Endodermal cell (in vitro differentiated cells): ENCODE measurements at regions not wholly inside any gene's neighbourhood (a gene's known extent, or its start where the extent isn't known, plus 50 kb on each side); places are given as distances from the start of the nearest gene placed in this dataset.
A peak's percentile ranks its signal among the peaks of the same experiment; 100 is the strongest.

Source experiments
- DNase-seq: peaks from one replicate; pipeline ENCODE4 v3.0.0-alpha.2; 2017
- H3K27ac ChIP-seq: 2 replicates; pipeline ENCODE4 v1.5.1; 2013; ENCODE audit warnings: mild to moderate bottlenecking, low read depth, low read length, moderate library complexity
- H3K27me3 ChIP-seq: 2 replicates; pipeline ENCODE4 v1.6.1; 2013; ENCODE audit warnings: mild to moderate bottlenecking, low read length, moderate library complexity; ENCODE audit not compliant: insufficient read depth, control insufficient read depth, poor library complexity, severe bottlenecking
- H3K36me3 ChIP-seq: 2 replicates; pipeline ENCODE4 v1.7.0; 2013; ENCODE audit warnings: mild to moderate bottlenecking, low read length, moderate library complexity; ENCODE audit not compliant: control insufficient read depth, insufficient read depth
- H3K4me1 ChIP-seq: one replicate; pipeline ENCODE4 v1.7.0; 2013; ENCODE audit warnings: low read length; ENCODE audit not compliant: control insufficient read depth, insufficient read depth
- H3K4me3 ChIP-seq: 2 replicates; pipeline ENCODE4 v1.5.1; 2013; ENCODE audit warnings: mild to moderate bottlenecking, low read length, moderate library complexity
- H3K9ac ChIP-seq: 2 replicates; pipeline ENCODE4 v1.6.1; 2013; ENCODE audit warnings: mild to moderate bottlenecking, low read length, moderate library complexity; ENCODE audit not compliant: poor library complexity, severe bottlenecking; ENCODE audit errors: extremely low read depth
- H3K9me3 ChIP-seq: 2 replicates; pipeline ENCODE4 v1.6.1; 2013; ENCODE audit warnings: mild to moderate bottlenecking, low read length, moderate library complexity; ENCODE audit not compliant: control insufficient read depth
- H3K27ac Mint-ChIP-seq: 2 replicates; pipeline ENCODE4 v1.8.0; 2020; ENCODE audit warnings: mixed read lengths
- H3K27me3 Mint-ChIP-seq: 2 replicates; pipeline ENCODE4 v1.8.0; 2021; ENCODE audit warnings: mild to moderate bottlenecking, mixed read lengths; ENCODE audit not compliant: insufficient read depth
- H3K36me3 Mint-ChIP-seq: 2 replicates; pipeline ENCODE4 v1.8.0; 2020; ENCODE audit warnings: low read depth, mixed read lengths
- H3K4me1 Mint-ChIP-seq: 2 replicates; pipeline ENCODE4 v1.8.0; 2020; ENCODE audit warnings: mixed read lengths
- H3K4me3 Mint-ChIP-seq: 2 replicates; pipeline ENCODE4 v1.8.0; 2020; ENCODE audit warnings: mild to moderate bottlenecking, moderate library complexity, mixed read lengths
- H3K9me3 Mint-ChIP-seq: 2 replicates; pipeline ENCODE4 v1.8.0; 2020; ENCODE audit warnings: mild to moderate bottlenecking, mixed read lengths
- WGBS, 2 experiments: methylation state at CpG; one replicate each; pipeline versions ENCODE4 v1.1.5 to v1.1.7; 2013; ENCODE audit warnings: missing lambda C conversion rate in 2 of 2, mixed read lengths in 1 of 2; ENCODE audit not compliant: insufficient coverage in 1 of 2, insufficient read length in 1 of 2; 5-methylcytosine and 5-hydroxymethylcytosine counted together
- TF ChIP-seq, protein P1 (sequence below): fragments of 200-600 bp; sonication (generic); conservative IDR thresholded peaks from 2 replicates; pipeline ENCODE4 v1.5.0; 2021; ENCODE audit warnings: antibody characterized with exemption, mild to moderate bottlenecking

DNA sequence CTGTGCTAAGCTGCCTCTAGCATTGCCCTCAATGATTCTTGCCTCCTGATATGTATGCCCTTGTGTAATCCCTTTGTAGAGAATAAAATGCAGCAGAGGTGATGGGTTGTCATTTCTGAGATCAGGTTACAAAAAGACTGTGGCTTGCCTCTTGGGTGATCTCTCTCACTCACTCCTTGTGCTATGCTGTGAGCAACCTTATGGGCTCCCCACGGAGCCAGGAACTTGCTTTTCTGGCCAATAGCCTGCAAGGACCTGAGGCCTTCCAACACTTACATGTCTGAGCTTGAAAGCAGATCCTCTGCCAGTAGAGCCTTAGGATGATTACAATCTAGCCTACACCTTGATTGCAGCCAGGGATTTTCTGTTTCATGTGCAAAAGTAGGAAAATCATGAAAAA, 123.1 kb upstream of the XIRP2 start:
- 29 to 39% methylated on average over 1 of the region's 1 CpG for WGBS, 2 experiments

GRCh38 chr2:166764702-166765101, 123.6 kb upstream of the XIRP2 start:
- Mint-ChIP-seq H3K27ac (no peak overlapping the region), H3K4me3 (no peak overlapping the region), H3K36me3 (no peaks in the 10 kb centered on the region), H3K4me1 (peaks cover 4% of the 10 kb centered on the region), H3K9me3 (peaks cover 3% of the 10 kb centered on the region), H3K27me3 (no peaks in the 10 kb centered on the region)
- Histone ChIP-seq H3K9me3 (peaks cover 11% of the 10 kb centered on the region), H3K4me1 (no peaks in the 10 kb centered on the region), H3K27ac (no peak overlapping the region), H3K36me3 (no peaks in the 10 kb centered on the region), H3K27me3 (no peaks in the 10 kb centered on the region), H3K9ac (no peak overlapping the region), H3K4me3 (no peak overlapping the region)
- TF ChIP-seq, protein P1, sequence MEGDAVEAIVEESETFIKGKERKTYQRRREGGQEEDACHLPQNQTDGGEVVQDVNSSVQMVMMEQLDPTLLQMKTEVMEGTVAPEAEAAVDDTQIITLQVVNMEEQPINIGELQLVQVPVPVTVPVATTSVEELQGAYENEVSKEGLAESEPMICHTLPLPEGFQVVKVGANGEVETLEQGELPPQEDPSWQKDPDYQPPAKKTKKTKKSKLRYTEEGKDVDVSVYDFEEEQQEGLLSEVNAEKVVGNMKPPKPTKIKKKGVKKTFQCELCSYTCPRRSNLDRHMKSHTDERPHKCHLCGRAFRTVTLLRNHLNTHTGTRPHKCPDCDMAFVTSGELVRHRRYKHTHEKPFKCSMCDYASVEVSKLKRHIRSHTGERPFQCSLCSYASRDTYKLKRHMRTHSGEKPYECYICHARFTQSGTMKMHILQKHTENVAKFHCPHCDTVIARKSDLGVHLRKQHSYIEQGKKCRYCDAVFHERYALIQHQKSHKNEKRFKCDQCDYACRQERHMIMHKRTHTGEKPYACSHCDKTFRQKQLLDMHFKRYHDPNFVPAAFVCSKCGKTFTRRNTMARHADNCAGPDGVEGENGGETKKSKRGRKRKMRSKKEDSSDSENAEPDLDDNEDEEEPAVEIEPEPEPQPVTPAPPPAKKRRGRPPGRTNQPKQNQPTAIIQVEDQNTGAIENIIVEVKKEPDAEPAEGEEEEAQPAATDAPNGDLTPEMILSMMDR: no peak
- DNase-seq: no peak

More for the DNA sequence above, 123.1 kb upstream of the XIRP2 start:
- no peaks in the 10 kb centered on the region for H3K27me3 Mint-ChIP-seq
- H3K36me3 Mint-ChIP-seq: no peaks in the 10 kb centered on the region
- H3K36me3 ChIP-seq: no peaks in the 10 kb centered on the region
- peaks cover 7% of the 10 kb centered on the region for H3K9me3 Mint-ChIP-seq
- peaks cover 6% of the 10 kb centered on the region for H3K4me1 Mint-ChIP-seq
- TF ChIP-seq, protein P1: no peak
- H3K4me1 ChIP-seq: no peaks in the 10 kb centered on the region
- peak; percentile 67 for DNase-seq
- H3K27ac Mint-ChIP-seq: no peak overlapping the region
- no peak overlapping the region for H3K4me3 Mint-ChIP-seq
- H3K4me3 ChIP-seq: no peak overlapping the region
- no peak overlapping the region for H3K9ac ChIP-seq
- H3K27ac ChIP-seq: no peak overlapping the region
- peaks cover 12% of the 10 kb centered on the region for H3K9me3 ChIP-seq
- H3K27me3 ChIP-seq: no peaks in the 10 kb centered on the region

- H3K27me3 ChIP-seq: no peaks in the 10 kb centered on the region
- TF ChIP-seq, protein P1: peak; percentile 53
- Mint-ChIP-seq H3K36me3 (no peaks in the 10 kb centered on the region), H3K4me3 (no peak overlapping the region), H3K4me1 (peaks cover 4% of the 10 kb centered on the region), H3K9me3 (no peaks in the 10 kb centered on the region), H3K27me3 (no peaks in the 10 kb centered on the region), H3K27ac (no peak overlapping the region)
- 100% methylated on average over 1 of the region's 1 CpG; no CpG with 5 or more reads in 1 of the 2 experiments for WGBS, 2 experiments
- no peak overlapping the region for H3K27ac ChIP-seq
- no peak overlapping the region for H3K9ac ChIP-seq
- peaks cover 6% of the 10 kb centered on the region for H3K9me3 ChIP-seq
- H3K4me3 ChIP-seq: no peak overlapping the region
- H3K36me3 ChIP-seq: no peaks in the 10 kb centered on the region
- no peak for DNase-seq
- H3K4me1 ChIP-seq: no peaks in the 10 kb centered on the region
Observed at GRCh38 chr2:166764216-166764615, 124.1 kb upstream of the XIRP2 start.
